ENCODE measurements at regions not wholly inside any gene's neighbourhood (a gene's known extent, or its start where the extent isn't known, plus 50 kb on each side); places are given as distances from the start of the nearest gene placed in this dataset.
"Not testable (repeated sequence)": the region's sequence is repeated elsewhere in the genome, so short reads cannot be mapped to it uniquely, and the experiment has no call there.

GRCh38 chr6:68167604-68168003 lies 467.5 kb upstream of the ADGRB3 start:
- TF ChIP-seq, protein P1, sequence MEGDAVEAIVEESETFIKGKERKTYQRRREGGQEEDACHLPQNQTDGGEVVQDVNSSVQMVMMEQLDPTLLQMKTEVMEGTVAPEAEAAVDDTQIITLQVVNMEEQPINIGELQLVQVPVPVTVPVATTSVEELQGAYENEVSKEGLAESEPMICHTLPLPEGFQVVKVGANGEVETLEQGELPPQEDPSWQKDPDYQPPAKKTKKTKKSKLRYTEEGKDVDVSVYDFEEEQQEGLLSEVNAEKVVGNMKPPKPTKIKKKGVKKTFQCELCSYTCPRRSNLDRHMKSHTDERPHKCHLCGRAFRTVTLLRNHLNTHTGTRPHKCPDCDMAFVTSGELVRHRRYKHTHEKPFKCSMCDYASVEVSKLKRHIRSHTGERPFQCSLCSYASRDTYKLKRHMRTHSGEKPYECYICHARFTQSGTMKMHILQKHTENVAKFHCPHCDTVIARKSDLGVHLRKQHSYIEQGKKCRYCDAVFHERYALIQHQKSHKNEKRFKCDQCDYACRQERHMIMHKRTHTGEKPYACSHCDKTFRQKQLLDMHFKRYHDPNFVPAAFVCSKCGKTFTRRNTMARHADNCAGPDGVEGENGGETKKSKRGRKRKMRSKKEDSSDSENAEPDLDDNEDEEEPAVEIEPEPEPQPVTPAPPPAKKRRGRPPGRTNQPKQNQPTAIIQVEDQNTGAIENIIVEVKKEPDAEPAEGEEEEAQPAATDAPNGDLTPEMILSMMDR (IDR thresholded peaks at IDR 0.05) = no peak
- no peak for TF ChIP-seq ZFX (IDR thresholded peaks at IDR 0.05; ENCODE audit: borderline replicate concordance)
- H3K27ac ChIP-seq = no peak overlapping the region

GRCh38 chr6:68160812-68161211 lies 474.3 kb upstream of the ADGRB3 start:
- not testable (repeated sequence) for H3K27ac ChIP-seq

- H3K27ac ChIP-seq = no peak overlapping the region
- TF ChIP-seq ZFX (IDR thresholded peaks at IDR 0.05; ENCODE audit: borderline replicate concordance) = no peak
Observed at GRCh38 chr6:68160348-68160747, 474.7 kb upstream of the ADGRB3 start.

DNA sequence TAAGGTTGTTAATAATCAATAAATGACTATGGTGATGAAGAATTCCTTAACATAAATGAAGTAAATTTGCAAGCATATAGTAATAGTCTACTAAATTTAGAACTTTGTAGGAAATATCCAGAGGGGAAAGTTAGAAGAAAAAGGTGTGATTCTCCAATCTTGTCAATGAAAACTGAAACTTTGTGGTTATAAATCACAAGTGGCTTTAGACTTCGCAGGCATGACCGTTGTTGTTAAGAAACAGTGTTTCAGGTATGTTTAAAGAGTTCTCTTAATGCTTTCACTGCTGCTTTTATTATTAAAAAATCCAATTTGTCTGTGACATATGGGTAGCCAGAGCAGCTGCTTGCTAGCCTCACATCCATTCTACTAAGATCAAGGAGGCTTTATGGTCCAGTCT lies 475.6 kb upstream of the ADGRB3 start:
- H3K27ac ChIP-seq = no peak overlapping the region
- TF ChIP-seq, protein P1 (IDR thresholded peaks at IDR 0.05) = no peak

DNA sequence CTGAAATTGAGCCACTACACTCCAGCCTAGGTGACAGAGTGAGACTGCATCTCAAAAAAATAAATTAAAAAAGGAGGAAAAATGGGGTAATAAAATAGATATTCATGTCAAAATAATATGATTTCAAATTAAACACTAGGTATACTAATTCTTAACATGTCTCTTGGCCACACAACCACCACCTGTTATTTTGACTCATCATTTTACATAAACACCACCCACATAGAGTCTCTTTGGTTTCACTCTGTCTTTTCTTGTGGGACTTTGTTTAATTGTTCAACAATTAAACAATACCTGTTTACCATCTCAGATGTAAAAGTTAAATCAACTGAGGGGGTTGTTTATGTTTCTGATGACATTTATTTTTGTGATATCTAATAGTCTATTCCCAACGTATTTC lies 476.8 kb upstream of the ADGRB3 start:
- H3K27ac ChIP-seq = no peak overlapping the region
- TF ChIP-seq ZFX (IDR thresholded peaks at IDR 0.05; ENCODE audit: borderline replicate concordance) = no peak
- TF ChIP-seq, protein P1 (IDR thresholded peaks at IDR 0.05) = no peak

DNA sequence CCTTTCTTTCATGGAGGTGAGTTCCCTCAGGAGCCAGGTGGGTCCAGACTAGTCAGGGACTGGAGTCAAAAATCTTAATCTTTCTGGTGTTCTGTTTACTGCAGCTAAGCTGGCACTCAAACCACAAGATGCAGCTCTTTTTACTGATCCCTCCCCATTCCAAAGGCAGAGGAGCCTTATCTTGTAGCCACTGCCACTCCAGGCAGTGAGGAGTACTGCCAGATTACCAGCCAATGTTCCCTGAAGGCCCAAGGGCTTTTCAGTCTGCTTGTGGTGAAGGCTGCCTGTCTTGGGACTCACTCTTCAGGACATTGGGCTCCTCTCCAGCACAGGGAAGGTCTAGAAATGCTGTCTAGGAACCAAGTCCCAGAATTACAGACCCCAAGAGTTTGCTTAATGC lies 490.4 kb upstream of the ADGRB3 start:
- H3K27ac ChIP-seq = no peak overlapping the region
- TF ChIP-seq, protein P1 (IDR thresholded peaks at IDR 0.05) = no peak; the same call in 1 of the 2 replicates
- TF ChIP-seq ZFX (IDR thresholded peaks at IDR 0.05; ENCODE audit: borderline replicate concordance) = no peak

- TF ChIP-seq, protein P1 (IDR thresholded peaks at IDR 0.05) = no peak
- TF ChIP-seq ZFX (IDR thresholded peaks at IDR 0.05; ENCODE audit: borderline replicate concordance) = no peak
- no peak overlapping the region for H3K27ac ChIP-seq
Observed at GRCh38 chr6:68141190-68141589, 493.9 kb upstream of the ADGRB3 start.

DNA sequence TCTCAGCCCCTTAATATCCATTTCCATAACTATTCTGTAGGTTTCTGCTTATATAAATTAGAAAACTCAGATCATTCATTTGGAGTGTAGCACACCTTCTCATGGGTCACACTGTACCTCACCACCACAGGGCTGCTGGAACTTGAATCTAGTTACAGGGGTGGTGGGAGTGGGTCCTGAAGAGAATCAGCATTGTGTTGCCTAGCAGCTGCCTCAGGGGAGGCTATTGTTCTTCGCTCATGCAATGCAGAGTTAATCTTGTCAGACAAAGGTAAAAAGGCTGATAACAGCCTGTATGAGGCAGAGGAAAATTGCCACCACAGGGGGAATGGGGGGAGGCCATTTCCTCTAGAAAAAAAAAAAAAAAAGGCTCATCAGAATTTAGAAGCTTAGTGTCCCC lies 496.0 kb upstream of the ADGRB3 start:
- TF ChIP-seq ZFX (IDR thresholded peaks at IDR 0.05; ENCODE audit: borderline replicate concordance) = no peak
- TF ChIP-seq, protein P1 (IDR thresholded peaks at IDR 0.05) = no peak
- H3K27ac ChIP-seq = no peak overlapping the region
